Kidney epithelial cell (primary cell): ENCODE measurements at regions not wholly inside any gene's neighbourhood (a gene's known extent, or its start where the extent isn't known, plus 50 kb on each side); places are given as distances from the start of the nearest gene placed in this dataset.

ENCODE experiments used
- DNase-seq: peaks from one replicate; pipeline ENCODE4 v3.0.0-alpha.2; 2010; ENCODE audit warnings: low read depth
- H3K27me3 ChIP-seq: 2 replicates; pipeline ENCODE4 v1.6.0; 2011; ENCODE audit warnings: low read length; ENCODE audit not compliant: control insufficient read depth, insufficient read depth
- H3K36me3 ChIP-seq: 2 replicates; pipeline ENCODE4 v1.5.1; 2011; ENCODE audit warnings: low read length; ENCODE audit not compliant: control insufficient read depth, insufficient read depth
- H3K4me3 ChIP-seq: 2 replicates; pipeline ENCODE4 v1.5.1; 2011; ENCODE audit warnings: low read depth, mild to moderate bottlenecking, control low read depth, low read length
- TF ChIP-seq, protein P1 (sequence below): IDR thresholded peaks from 2 replicates; pipeline ENCODE4 v1.5.1; 2011; ENCODE audit warnings: mild to moderate bottlenecking, moderate library complexity, low read length, control low read depth, inconsistent platforms; ENCODE audit not compliant: insufficient read depth, poor library complexity, severe bottlenecking

DNA sequence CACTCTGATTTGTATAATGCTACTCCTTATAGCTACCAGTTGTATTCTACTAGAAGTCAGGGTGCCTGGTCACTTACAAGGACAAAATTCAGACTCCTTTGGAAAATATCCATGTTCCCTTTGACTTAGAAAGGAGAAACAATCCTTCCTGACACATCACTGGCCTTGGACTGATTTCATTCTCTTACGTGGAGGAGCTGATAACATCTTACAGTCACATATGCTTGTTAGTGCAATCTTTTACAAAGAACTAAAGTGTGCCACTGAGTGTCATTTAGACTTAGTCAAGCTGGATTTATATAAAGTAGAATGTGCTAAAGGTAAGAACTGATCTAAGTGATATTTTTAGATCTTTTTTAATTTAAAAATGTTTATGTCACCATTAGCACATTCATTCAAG, 131.0 kb upstream of the TMTC2 start:
- Histone ChIP-seq H3K27me3 (no peaks in the 10 kb centered on the region), H3K4me3 (no peak overlapping the region), H3K36me3 (no peaks in the 10 kb centered on the region)
- peak; percentile 2 for DNase-seq
- TF ChIP-seq, protein P1, sequence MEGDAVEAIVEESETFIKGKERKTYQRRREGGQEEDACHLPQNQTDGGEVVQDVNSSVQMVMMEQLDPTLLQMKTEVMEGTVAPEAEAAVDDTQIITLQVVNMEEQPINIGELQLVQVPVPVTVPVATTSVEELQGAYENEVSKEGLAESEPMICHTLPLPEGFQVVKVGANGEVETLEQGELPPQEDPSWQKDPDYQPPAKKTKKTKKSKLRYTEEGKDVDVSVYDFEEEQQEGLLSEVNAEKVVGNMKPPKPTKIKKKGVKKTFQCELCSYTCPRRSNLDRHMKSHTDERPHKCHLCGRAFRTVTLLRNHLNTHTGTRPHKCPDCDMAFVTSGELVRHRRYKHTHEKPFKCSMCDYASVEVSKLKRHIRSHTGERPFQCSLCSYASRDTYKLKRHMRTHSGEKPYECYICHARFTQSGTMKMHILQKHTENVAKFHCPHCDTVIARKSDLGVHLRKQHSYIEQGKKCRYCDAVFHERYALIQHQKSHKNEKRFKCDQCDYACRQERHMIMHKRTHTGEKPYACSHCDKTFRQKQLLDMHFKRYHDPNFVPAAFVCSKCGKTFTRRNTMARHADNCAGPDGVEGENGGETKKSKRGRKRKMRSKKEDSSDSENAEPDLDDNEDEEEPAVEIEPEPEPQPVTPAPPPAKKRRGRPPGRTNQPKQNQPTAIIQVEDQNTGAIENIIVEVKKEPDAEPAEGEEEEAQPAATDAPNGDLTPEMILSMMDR, result no peak

GRCh38 chr12:82565966-82566365, 120.7 kb upstream of the TMTC2 start:
- DNase-seq, result no peak
- no peaks in the 10 kb centered on the region for H3K27me3 ChIP-seq
- no peaks in the 10 kb centered on the region for H3K36me3 ChIP-seq
- TF ChIP-seq, protein P1, result no peak
- no peak overlapping the region for H3K4me3 ChIP-seq

- Histone ChIP-seq H3K36me3 (no peaks in the 10 kb centered on the region), H3K4me3 (no peak overlapping the region), H3K27me3 (no peaks in the 10 kb centered on the region)
- no peak for DNase-seq
- TF ChIP-seq, protein P1, result no peak
These were observed 119.0 kb upstream of the TMTC2 start for GRCh38 chr12:82567688-82568087.

DNA sequence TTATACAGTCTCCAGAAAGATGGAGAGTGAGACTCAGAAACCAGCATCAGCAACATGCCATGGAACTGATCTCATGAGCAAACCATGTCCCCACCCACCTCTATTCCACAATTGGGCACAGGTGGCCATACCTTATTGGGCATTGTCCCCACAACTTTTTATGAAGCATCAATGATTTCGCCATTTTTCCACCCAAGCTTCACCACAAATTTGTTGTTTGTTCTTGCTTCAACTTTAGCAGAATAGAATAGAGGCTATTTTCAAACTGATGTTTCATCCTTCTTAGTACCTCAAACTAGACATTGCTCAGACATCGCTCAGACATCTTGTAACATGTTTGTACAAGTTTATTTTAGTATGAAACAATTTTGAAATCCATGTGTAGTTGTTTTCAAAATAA, 112.5 kb upstream of the TMTC2 start:
- TF ChIP-seq, protein P1, result no peak
- Histone ChIP-seq H3K4me3 (no peak overlapping the region), H3K36me3 (no peaks in the 10 kb centered on the region), H3K27me3 (no peaks in the 10 kb centered on the region)
- DNase-seq, result no peak

DNA sequence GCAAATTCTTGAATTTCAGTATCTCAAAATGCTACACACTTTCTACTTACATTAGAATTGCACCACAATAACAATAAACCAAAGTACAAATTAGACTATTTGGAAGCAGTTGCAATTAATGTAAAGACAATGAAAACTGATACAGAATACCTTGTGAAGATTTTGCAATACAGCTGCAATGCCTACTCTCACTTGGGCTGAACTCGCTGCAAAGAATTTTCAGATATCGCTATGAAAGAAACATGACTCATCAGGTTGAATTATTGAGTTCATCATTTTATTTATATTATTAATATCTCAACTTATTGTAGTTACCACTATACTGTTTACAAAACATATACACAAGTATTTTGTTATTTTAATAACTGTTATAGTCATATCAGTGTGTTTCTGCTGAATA, 108.0 kb upstream of the TMTC2 start:
- Histone ChIP-seq H3K4me3 (no peak overlapping the region), H3K27me3 (no peaks in the 10 kb centered on the region), H3K36me3 (no peaks in the 10 kb centered on the region)
- DNase-seq, result no peak
- TF ChIP-seq, protein P1, result no peak

- Histone ChIP-seq H3K27me3 (no peaks in the 10 kb centered on the region), H3K36me3 (no peaks in the 10 kb centered on the region), H3K4me3 (no peak overlapping the region)
- no peak for DNase-seq
- TF ChIP-seq, protein P1, result no peak
These were observed 103.0 kb upstream of the TMTC2 start for GRCh38 chr12:82583756-82584155.
